Right lung (tissue), 2 donors: ENCODE measurements at regions not wholly inside any gene's neighbourhood (a gene's known extent, or its start where the extent isn't known, plus 50 kb on each side); places are given as distances from the start of the nearest gene placed in this dataset.

Experiments
- DNase-seq, 2 donors: peaks; one replicate each; pipeline ENCODE4 v3.0.0-alpha.2; 2013

DNA sequence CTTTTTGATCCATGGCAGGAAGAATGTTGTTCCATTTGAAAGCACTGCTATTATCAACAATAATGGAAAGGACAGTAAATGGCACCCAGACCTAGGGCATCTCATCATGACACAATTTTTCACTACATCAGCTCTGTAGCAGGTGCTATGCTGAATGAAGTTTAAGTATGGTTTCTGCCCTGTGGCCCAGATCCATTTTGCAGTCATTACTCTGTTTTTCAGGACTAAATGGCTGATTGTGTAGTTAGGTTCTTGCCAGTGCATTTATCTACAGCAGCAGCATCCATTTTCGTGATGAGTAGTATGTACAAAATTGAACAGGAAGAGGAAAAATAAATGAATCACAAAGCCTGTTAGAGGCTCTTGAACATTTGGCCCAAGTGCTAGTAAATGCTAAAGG, 270.5 kb upstream of the CD180 start:
- DNase-seq, result no peak

DNA sequence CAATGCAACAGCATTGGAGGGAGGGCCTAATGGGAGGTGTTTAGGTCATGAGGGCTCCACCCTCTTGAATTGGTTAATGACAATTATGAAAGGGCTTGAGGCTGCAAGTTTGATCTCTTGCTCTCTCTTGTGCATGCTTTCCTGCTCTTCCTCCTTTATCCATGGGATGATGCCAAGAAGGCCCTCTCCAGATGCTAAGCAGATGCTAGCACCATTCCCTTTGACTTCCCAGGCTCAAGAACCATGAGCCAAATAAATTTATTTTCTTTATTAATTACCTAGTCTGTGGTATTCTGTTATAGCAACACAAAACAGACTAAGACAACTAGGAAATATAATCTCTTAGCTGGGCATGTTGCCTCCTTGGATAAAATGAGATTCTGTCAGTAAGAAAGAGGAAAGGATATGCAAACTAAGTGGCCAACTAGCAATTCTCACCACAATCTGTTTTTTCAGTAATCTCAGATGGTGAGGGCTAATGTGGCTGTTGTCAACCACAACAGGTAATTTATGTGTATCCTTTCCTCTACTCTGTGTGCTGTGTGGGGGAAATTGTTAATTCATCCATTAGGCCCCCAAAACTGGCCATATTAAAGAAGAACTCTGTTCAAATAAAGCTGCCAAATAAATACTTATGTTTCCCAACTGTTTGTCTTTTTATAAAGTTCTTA, 269.1 kb upstream of the CD180 start:
- peak in 1 of 2 donors; percentile 56 for DNase-seq

DNA sequence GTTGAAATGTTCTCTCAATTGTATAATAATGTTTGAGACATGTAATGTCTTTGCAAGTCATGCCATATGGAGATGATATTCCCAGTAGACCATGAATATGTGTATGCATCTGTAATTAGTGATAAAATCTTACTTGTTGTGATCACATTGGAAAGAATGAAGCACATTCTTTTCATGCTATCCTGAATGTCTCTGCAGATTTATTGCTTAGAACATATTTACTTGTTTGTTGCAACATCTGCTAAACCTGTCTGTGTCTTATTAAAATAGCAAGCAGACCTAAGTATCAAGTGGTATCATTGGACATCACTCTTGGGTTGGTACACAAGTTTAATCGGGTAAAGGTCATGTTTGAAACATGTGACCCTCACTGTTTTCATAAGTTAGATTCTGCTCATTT, 265.5 kb upstream of the CD180 start:
- DNase-seq, result no peak

DNA sequence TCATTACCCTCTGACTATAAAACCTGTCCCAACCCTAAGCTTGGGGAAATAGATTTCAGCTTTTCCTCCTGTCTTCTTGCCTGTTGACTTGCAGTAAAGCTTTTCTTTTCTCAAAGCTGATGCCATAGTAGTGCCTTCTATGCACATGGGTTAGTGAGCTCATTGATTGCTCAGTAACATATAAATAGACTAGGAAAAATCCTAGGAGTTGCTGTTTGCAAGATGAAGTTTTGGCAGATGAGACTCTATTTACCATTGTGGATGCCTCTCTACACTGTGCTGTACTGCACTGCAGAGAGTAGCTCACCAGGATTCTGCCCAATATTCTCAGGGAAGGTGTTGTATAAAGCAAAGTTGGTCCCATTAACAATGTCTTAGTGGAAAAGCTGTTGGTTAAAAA, 262.7 kb upstream of the CD180 start:
- no peak for DNase-seq

DNA sequence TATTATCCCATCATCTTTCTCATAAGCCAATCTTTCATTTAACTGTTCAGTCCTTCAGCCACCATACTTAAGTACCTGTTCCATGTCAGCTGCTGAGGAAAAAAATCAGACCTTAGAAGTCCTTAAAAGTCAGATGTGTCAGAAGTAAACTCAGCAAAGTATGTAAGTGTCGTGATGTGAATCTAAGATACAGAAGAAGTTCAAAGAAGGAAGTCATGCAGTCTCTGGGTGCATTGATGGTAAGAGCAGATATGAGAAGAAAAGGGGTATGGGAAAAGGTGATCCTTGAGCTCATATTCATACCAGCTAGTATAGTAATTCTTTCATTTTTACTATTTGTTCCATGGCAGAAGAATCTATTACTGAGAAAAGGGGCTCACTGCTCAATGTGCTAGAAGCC, 259.4 kb upstream of the CD180 start:
- no peak for DNase-seq

DNA sequence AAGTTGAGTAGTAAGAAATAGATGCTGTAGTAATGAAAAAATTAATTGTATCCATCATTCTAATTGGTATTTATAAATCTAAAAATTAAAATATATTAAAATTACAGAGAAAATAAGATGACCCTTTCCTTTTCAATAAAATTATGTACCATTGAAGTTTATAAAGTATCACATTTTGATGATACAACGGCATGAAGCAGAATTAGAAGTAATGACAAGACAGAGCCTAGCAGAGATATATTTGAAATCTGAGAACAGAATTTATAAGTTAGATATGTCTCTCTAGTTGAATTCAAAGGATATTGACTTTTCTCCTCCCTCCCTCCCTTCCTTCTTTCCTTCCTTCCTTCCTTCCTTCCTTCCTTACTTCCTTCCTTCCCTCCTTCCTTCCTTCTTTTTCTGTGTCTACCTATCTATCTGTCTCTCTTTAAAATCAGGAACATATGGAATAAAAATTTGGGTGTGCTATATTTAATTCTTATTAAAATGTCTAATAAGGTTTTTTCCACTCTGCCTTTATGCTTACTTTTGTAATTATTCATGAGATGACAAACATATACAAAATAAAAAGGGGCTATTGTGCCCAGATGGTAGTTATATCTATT, 258.5 kb upstream of the CD180 start:
- DNase-seq, result no peak

DNA sequence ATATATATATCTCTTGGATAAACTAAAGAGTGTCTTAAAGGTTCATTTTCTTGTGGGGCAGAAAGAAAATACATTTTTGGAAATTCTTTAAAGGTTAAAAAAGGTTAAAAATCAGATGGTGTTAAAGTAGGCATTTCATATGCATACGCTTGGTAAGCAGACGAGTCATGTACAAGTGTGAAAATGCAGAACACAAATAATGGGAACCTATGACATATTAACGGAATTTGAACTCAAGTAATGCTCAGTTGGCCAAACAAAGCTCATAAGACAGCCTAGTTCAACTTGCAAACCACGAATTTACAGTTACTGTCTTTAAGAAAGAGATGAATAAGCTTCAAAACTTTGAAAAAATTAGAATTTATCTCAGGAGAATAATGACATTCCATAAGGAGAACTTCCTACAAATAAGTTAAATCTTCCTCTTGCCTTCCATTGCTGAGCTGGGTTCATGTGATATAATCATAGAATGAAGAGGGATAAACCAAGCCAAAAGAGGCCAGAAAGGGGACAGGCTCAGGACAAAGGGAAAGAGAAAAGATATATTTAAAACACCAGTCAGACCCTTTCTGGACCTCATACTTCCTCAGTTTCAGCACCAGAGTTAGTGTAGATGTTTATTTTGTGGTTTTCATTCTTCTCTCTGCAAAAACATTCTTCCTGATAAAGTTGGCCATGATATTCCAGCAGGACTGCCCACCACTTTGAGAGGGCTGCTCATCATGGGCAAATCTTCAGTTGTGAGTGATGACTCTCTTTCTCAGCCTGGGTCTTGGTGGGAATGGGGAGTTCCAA, 256.7 kb upstream of the CD180 start:
- no peak for DNase-seq

DNA sequence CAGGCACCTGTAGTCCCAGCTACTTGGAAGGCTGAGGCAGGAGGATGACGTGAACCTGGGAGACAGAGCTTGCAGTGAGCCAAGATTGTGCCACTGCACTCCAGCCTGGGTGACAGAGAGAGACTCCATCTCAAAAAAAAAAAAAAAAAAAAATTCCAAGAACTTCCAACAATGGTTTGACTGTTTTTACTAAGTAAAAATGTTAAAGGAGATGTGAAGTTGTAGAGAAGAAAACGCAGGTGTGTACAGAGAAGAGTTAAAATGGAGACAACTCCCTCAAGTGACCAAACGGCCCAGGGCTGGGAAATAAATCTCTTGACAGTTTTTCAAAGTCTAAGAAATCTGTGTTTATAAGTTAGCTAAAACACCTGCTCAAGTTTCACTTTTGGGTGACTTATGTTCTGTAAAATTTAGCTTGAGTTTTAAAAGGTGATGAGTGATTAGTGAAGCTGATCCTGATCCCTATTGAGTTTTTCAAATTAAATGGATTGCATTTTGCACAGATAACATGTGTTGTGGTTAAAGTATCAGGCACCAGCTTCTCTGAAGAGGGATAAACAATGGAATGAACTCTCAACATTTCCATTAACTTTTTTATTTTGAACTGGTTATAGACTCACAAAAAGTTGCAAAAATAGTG, 255.2 kb upstream of the CD180 start:
- DNase-seq, result no peak

DNA sequence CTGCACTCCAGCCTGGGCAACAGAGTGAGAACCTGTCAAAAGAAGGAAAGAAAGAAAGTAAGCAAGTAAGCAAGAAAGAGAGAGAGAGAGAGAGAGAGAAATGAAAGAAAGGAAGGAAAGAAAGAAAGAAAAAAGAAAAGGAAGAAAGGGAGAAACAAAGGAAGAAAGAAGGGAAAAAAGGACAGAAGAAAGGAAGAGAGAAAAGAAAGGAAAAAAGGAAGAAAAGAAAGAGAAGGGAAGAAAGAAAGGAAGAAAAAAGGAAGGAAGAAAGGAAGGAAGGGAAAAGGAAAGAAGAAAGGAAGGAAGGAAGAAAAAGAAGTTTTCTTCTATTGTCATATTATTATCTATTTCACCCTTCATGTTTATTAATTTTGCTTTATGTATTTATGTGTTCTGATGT, 251.1 kb upstream of the CD180 start:
- DNase-seq, result no peak

DNA sequence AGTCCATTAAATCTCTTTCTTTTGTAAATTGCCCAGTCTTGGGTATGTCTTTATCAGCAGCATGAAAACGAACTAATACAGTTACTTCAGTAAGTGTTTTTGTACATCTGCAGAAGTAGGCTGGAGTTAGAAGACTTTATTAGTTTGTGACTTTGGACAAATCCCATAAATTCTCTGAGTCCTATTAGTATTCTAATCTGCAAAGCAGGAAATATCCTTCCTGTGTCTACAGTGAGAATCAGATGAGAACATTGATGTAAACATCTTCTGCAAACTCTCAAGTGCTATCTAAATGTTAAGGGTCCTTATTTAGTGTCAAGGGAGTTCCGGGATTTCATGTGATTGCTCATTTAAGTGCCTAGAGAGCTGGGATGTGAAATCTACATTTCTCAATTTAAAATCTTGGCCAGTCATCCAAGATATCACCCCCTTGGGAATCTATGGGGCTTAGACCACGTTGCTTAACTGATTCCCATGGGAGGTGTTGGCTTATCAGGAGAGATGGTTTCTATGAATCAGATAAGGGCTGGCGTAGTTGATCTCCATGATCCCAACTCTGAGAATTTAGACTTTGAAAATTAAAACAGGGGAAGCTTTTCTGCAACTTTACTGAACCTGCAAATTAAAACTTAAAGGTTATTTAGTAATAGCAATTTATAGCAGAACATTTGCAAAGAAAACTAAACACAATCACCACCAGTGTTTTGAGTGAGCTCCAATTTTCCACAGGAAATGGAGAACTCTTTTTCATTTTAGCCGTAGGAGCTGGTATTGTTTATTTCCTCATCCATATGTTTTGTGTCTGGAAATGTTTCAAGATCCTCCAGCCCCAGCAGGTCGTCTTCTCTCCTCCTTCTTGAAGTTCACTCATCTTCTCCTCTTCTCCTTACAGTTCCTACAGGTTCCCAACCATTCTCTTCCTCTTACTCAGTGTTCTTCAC, 241.6 kb upstream of the CD180 start:
- DNase-seq, result peak in 1 of 2 donors; percentile 34

DNA sequence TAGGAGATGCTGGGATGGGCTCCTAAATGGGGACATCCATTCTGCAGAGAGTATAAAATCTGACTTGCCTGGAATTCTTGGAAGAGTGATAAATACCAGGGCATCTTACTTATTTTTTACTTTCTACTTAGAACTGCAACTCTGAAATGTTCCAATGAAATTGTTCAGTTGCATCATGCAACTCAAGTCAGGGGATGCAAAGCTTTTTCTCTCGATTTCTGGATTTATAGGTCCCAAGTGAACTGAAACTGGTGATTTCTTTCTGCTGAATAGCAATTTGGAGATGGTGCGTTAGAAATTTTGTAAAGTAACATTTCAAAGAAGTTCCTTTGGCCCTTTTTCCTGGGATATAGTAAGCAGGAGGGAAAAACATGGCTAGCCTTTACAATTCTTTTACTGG, 238.4 kb upstream of the CD180 start:
- DNase-seq, result no peak

DNA sequence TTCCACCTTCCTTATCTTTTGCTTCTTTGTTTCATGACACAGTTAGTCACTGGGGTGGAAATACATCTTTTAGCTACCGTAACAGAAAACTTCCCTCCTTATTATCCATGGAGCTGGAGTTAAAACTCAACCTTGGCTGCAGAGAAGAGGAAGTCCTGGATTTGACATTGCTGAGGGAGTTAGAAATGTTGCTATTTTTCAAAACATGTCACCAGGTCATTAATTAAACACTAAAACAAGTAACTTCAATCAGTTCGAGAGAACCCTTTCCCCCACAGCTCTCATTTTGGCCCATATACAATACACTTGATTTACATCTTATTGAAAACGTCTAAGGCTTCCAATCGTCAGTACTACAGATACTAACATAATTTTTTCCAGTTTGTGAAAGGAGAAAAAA, 237.9 kb upstream of the CD180 start:
- DNase-seq, result no peak

DNA sequence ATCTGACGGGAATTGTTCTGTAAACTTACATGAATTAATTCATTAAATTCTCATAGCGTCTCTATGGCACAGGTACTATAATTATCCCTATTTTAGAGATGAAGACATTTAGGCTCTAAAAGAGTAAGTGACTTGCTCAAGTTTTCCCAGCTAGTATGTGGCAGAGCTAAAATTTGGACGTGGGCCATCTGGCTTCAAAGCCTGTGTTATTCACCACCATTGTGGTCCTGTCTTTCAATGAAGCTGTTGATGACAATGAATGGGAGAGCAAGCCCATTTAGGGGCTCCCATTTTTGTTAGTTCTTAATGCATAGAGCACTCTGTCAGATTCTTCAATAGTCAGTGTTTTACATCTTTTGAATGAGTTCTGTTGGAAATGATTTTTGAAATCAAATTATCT, 236.0 kb upstream of the CD180 start:
- DNase-seq, result no peak

DNA sequence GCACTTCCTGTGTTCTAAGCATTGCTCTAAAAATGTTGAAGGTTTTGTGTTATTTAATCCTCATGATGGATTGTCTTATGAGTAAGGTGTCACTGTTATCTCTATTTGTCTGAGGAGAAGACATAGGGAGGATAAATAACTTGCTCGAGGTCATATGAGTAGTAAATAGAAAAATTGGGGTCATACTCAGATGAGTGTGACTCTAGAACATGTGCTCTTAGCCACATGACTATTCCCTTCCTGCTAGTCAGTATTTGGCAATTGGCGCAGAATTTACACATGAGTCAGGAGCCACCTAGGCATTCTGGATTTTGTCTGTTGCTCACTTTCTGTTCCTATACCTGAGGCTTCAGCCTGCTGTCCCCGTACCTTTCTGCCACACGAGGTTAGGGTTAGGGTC, 234.6 kb upstream of the CD180 start:
- DNase-seq, result no peak

DNA sequence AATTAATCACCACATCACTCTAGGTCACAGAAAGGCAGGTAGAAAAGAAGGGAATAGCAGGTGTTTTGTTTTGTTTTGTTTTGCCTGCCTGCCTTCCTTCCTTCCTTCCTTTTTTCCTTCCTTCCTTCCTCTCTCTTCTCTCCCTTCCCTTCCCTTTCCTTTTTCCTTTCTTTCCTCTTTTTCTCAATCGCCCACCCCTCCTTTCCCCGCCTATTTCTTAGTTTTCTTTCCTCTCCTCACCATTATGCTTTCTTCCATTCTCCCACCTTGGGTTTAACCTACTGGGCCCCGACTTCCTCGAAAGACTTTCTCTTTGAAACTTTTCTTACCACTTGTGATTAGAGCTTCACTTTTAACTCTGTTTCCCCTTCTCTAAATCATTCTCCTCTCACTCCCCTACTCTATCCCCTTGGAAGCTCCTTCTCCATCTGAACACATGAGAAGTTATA, 231.3 kb upstream of the CD180 start:
- no peak for DNase-seq

DNA sequence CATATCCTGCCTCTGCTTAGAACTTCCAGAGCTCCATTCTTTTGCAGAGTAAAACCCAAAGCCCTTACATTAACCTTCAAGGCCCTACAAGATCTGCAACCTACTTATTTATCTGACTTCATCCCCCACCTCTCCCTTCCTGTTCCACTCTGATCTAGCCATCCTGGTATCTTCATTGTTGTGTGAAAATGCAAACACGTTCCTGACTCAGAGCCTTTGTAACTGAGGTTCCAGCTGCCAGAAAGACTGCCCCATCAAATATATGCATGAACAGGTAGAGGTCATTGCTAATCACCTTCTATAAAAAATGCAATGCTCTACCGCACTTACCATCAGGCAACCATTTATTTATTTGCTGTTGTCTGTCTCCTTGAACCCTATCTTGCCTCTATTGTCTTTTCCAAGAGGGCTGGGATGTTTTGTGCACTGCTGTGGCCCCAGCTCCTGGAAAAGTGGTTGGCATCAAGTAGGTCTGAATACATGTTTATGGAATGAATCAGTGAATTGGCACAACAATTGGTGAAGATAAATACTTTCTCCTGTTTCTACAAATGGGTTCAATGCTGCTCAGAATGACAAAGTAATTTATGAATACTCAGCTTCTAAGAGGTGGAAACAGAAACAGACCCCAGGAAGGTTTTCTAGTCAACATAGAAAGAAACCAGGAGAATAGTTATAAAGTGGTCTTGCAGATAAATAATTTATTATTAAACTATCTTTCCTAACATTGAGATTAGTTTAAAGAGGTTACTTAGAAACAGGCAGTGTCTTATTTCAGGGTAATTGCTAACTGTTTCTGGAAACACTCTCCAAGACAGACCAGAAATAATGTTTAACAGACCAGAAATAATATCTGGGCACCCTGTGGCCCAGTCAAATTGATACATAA, 230.6 kb upstream of the CD180 start:
- DNase-seq, result no peak

DNA sequence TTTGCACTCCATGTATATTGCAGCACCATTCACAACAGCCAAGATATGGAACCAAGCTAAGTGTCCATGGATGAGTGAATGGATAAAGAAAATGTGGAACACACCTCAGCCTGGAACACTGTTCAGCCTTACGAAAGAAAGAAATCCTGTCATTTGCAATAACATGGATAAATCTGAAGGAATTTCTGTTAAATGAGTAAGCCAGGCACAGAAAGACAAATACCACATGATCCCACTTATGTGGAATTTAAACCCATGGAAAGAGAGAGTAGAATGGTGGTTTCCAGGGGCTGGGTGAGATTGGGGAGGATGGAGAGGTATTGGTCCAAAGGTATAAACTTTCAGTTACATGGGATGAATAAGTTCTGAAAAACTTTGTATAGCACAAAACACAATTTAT, 228.9 kb upstream of the CD180 start:
- DNase-seq, result no peak

DNA sequence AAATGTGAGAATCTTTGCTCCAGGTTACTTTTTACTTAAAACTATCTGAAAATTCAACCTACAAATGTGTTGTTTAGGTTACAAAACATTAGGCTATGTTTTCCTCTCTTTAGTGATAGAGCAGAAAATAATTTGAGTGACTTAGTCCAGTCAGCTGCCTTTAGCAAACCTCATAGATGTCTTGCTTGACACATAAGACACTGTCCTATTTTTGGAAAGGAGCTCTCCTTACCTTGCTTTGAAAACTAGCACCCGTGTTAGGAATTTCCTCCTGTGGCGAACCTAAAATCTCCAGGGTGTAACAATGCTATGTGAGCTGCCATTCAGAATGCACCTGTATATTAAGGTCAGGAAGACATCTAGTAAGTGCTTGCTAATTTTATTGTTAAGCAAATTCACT, 221.2 kb upstream of the CD180 start:
- no peak for DNase-seq

DNA sequence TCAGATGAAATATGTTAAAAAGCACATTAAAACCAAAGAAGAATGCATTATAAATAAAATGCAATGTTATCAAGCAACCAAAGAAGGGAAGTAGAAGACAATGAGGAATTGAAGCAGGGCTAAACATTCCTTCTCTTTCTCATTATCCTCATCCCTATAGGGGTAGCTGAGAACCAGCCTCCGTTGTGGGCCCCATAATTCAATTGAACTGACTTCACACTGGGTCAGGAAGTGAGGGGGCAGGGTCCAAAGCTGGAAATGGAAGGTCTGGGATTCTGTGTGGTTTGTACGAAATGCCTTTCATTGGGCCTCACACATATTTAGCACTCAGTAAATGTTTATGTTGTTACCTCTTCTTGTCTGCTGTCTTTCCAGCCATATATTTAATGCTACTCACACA, 220.4 kb upstream of the CD180 start:
- no peak for DNase-seq

DNA sequence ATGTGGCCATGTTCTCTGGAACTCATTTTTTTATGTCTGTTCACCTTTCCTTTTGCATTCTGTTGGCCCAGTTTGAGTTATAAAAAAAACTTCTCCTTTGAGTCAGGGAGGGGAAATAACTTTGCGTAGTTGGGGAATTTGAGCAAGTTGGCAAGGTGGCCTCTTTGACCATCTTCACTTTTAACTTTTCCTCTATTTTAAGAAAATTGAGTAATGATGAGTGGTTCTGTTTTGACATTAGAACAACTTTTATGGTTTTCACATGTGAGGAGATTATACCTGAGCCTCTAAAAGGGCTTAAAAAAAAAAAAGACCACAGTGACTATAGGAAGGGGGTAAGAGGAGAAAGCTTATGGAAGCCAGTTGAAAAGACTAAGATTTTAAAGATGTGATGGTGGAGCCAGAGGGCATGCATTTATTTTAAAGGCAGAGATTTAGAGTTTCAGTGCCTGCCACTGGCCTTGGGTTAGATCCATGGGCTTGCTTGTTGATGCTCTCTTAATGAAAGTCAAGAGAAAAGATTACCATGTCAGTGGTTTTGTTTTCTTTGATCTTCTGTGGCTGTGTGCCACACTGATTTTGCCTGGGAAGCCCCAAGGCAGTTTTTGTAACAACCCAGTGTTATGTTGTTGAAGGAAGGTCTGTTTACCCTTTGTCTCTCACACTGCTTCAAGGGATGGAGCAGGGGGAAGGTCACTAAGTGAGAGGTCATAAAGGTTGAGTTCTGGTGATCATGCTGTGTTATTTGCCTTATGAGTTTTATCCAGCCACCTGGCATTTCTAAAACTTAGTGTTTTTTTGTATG, 219.7 kb upstream of the CD180 start:
- DNase-seq, result no peak
